ENCODE measurements at regions not wholly inside any gene's neighbourhood (a gene's known extent, or its start where the extent isn't known, plus 50 kb on each side); places are given as distances from the start of the nearest gene placed in this dataset.

DNA sequence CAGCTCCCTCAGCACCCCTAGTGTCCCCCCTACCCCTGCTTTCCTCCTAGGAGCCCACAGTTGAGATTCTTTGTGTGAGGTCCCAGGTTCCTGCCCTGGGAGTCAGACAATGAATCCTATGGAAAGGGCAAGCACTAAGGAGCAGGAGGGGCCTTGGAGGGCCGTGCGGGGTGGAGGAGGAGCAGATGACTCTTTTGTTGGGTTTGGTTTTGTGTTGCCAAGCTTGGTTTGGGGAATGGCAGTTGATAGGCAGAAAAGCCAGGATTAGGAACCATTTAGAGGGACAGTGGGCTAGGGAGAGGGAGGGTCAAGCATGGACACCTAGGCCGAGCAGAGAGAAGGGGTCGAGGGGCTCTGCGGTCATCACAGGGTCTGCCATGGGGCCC lies 61.6 kb upstream of the SPTLC1 start:
- no peak overlapping the region for H3K4me3 Mint-ChIP-seq
- H3K27ac Mint-ChIP-seq: no peak overlapping the region
- no peaks in the 10 kb centered on the region for H3K36me3 Mint-ChIP-seq
- peaks cover 6% of the 10 kb centered on the region for H3K27me3 Mint-ChIP-seq
- H3K9me3 Mint-ChIP-seq (ENCODE audit: low read depth): peaks cover 5% of the 10 kb centered on the region
- no peaks in the 10 kb centered on the region for H3K4me1 Mint-ChIP-seq (ENCODE audit: low read depth)

DNA sequence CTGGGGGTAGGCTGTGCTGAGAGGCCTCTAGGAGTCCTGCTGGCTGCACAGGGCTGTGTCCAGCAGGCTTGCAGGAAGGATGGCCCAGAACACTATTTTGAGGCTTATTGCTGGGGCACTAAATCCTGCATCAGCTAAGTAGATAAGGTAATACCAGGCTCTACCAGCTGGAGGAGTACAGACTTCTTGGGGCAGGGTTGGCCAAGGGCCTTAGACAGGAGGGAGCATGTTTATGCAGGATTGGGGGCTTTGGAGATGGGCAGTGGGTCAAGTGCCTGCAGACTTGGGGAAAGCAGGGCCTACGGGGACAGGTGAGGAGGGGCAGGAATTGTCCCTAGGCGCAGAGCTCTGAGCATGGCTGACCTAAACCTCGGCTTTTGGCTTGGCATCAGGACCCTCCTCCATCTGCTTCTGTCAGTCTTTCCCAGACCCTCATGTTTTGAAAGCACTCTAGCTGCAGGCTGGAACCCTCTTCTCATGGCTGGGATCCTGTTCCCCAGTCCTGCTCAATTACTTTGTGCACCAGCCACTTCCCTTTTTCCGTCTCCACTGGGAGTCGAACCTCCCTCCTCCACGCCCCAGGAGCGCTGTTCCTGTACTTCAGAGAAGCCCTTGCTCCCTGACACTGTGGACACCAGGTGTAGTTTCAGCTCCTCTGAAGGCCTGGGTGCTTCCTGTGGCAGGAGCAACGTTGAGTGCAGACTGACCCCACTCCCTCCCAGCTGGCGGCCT lies 61.0 kb upstream of the SPTLC1 start:
- peaks cover 5% of the 10 kb centered on the region for H3K9me3 Mint-ChIP-seq (ENCODE audit: low read depth)
- no peak overlapping the region for H3K4me3 Mint-ChIP-seq
- H3K36me3 Mint-ChIP-seq: no peaks in the 10 kb centered on the region
- H3K27ac Mint-ChIP-seq: no peak overlapping the region
- no peaks in the 10 kb centered on the region for H3K4me1 Mint-ChIP-seq (ENCODE audit: low read depth)
- peaks cover 6% of the 10 kb centered on the region for H3K27me3 Mint-ChIP-seq

DNA sequence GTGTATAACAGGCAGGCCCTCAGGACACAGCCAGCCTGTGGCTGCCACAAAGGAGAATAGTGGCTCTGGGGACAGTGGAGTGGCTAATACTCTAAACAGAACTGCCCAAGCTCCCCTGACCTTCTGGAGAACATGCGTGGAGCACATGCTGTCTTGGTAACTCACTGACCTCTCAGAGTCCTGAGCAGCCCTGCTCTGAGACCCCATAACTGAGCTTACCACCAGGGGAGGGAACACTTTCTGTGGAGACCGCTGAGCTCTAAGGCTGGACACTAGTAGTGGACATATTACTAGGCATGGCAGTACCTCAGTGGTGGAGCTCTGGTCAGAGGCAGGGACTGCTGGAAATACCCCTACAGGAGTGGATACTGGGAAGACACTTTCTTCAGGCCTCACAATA lies 60.2 kb upstream of the SPTLC1 start:
- H3K27me3 Mint-ChIP-seq: peaks cover 6% of the 10 kb centered on the region
- peaks cover 5% of the 10 kb centered on the region for H3K9me3 Mint-ChIP-seq (ENCODE audit: low read depth)
- no peaks in the 10 kb centered on the region for H3K4me1 Mint-ChIP-seq (ENCODE audit: low read depth)
- H3K36me3 Mint-ChIP-seq: no peaks in the 10 kb centered on the region
- H3K27ac Mint-ChIP-seq: no peak overlapping the region
- no peak overlapping the region for H3K4me3 Mint-ChIP-seq

DNA sequence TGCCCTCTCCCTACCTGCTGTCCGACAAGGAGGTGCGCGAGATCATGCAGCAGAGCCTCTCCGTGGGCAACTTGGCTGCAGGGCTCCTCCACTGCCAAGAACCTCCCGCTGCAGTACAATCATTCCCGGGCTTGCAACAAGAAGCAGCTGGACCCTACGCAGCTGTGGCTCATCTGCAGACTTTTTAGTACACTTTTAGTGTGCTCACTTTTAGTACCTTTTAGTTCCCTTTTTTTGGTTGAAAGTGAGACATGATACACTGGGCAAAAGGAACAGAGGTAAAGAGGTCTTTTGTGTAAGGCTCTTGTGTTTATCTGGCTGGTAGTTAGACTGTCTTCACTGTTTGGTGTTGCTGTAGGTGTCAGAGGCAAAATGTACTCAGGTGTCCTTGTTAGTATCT lies 58.1 kb upstream of the SPTLC1 start:
- H3K9me3 Mint-ChIP-seq (ENCODE audit: low read depth): peaks cover 5% of the 10 kb centered on the region
- H3K27ac Mint-ChIP-seq: no peak overlapping the region
- H3K4me1 Mint-ChIP-seq (ENCODE audit: low read depth): no peaks in the 10 kb centered on the region
- peaks cover 11% of the 10 kb centered on the region for H3K27me3 Mint-ChIP-seq
- H3K36me3 Mint-ChIP-seq: no peaks in the 10 kb centered on the region
- H3K4me3 Mint-ChIP-seq: no peak overlapping the region

DNA sequence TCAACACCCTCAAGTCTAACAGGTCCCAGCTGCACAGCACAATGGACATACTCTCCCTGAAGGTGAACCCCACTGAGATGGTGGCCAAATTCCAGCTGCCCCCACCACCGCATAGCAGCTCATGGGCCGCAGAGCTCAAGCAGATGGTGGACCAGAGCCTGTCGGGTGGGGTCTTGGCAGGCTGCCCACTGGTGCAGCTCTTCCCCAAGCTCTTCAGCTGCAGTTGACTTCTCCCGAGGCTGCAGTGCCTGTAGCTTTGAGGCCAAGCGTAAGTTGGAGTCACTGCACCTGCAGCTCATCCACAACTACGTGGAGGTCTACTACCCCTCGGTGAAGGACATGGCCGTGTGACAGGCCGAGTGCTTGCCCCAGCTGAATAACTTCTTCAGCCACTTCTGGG lies 56.6 kb upstream of the SPTLC1 start:
- Mint-ChIP-seq H3K36me3 (no peaks in the 10 kb centered on the region), H3K27ac (no peak overlapping the region), H3K4me3 (no peak overlapping the region), H3K27me3 (peaks cover 11% of the 10 kb centered on the region), H3K4me1 (ENCODE audit: low read depth) (no peaks in the 10 kb centered on the region), H3K9me3 (ENCODE audit: low read depth) (peaks cover 5% of the 10 kb centered on the region)

DNA sequence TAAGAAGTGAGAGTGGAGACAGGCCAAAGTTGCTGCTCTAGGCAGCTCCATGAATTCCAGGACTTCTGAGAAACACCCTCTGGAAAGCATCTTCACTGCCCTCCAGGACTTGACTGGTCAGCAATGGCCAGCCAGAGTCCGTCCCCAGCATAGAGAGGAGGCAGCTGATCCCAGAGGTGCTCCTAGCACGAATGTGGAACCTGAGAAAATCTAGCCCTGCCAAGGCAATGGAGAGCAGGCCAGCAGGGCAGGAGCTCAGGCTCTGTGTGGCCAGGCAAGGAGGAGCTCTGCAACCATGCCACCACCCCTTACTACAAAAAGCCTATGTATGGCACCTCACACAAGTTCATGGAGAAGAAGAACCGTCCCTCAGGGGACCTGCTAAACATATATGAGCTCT lies 56.1 kb upstream of the SPTLC1 start:
- Mint-ChIP-seq H3K9me3 (ENCODE audit: low read depth) (peaks cover 5% of the 10 kb centered on the region), H3K36me3 (no peaks in the 10 kb centered on the region), H3K4me3 (no peak overlapping the region), H3K27me3 (peaks cover 11% of the 10 kb centered on the region), H3K4me1 (ENCODE audit: low read depth) (no peaks in the 10 kb centered on the region), H3K27ac (no peak overlapping the region)

DNA sequence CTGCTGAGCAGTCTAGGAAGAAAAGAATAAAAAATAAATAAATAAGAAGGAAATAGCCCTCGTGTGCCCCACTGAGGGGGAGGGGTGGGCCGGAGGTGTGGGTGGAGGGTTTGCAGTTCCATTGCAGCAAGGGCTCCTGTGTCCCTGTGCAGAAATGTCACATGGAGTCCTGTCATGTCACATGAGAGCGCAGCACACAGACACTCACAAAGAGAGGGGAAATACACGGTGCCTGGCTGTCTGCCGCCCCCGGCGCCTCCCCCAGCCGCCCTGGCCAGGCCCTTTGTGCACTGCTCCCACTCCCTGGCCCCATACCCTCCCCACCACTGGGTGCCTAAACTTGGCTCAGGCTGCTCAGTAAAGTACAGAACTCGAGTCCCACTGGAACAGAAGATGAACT lies 55.6 kb upstream of the SPTLC1 start:
- Mint-ChIP-seq H3K9me3 (ENCODE audit: low read depth) (peaks cover 5% of the 10 kb centered on the region), H3K4me3 (no peak overlapping the region), H3K36me3 (no peaks in the 10 kb centered on the region), H3K27ac (no peak overlapping the region), H3K27me3 (peaks cover 8% of the 10 kb centered on the region), H3K4me1 (ENCODE audit: low read depth) (no peaks in the 10 kb centered on the region)

DNA sequence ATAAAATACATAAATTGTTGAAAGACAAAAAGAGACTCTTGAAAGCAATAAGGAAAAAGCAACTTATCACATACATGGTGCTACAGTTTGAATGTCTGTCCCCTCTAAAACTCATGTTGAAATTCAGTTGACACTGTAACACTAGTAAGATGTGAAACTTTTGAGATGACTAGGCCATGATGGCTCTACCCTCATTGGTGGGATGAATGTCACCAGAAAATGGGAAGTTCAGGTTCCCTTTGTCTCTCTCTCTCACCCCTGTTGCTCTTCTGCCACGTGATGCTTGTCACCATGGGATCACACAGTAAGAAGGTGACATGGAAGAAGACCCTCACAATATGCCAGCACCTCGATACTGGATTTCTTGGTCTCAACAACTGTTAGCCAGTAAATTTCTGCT lies 50.3 kb upstream of the SPTLC1 start:
- peaks cover 4% of the 10 kb centered on the region for H3K36me3 Mint-ChIP-seq
- H3K27ac Mint-ChIP-seq: no peak overlapping the region
- H3K4me3 Mint-ChIP-seq: no peak overlapping the region
- peaks cover 4% of the 10 kb centered on the region for H3K27me3 Mint-ChIP-seq
- peaks cover 16% of the 10 kb centered on the region for H3K9me3 Mint-ChIP-seq (ENCODE audit: low read depth)
- no peaks in the 10 kb centered on the region for H3K4me1 Mint-ChIP-seq (ENCODE audit: low read depth)

Data from activated naive CD8-positive, alpha-beta T cell (primary cell).